K562 (cell line): ENCODE measurements at regions not wholly inside any gene's neighbourhood (a gene's known extent, or its start where the extent isn't known, plus 50 kb on each side); places are given as distances from the start of the nearest gene placed in this dataset.

Experiments used
- ATAC-seq: fragments of 200-7000 bp; cut with Tn5 transposase; 3 replicates; pipeline ENCODE4 v1.9.1; 2020; ENCODE audit warnings: moderate library complexity
- BruUV-seq: library from RNA; stranded (reverse); fragments of 400-500 nt; replicated peaks from 2 replicates; lab custom pipeline; 2021; lab: Mats Ljungman, UMichigan
- CTCF ChIA-PET: fragments of 300-600 bp; formaldehyde crosslinking; extraction: SDS; loops from one replicate; lab custom pipeline; 2021; ENCODE audit warnings: low intra/inter-chr PET ratio; lab: Yijun Ruan, JAX
- POLR2A ChIA-PET: fragments of 300-600, 350-650 bp; sonication (Branson Sonifier 250); formaldehyde crosslinking; extraction: SDS; loops from one replicate; lab custom pipeline; 2021; ENCODE audit warnings: antibody characterized with exemption, inconsistent platforms; lab: Yijun Ruan, JAX
- DNase-seq, 4 experiments: peaks; one replicate each; pipeline versions ENCODE4 v3.0.0 to v3.0.0-alpha.2; 2011 to 2018; ENCODE audit warnings: low spot score in 3 of 4, mixed read lengths in 3 of 4; ENCODE audit errors: extremely low read depth in 1 of 4
- FAIRE-seq: peaks from 2 replicates; lab custom pipeline; 2011; peaks lifted over from hg19 to GRCh38; lab: Jason Lieb, UNC
- H2AFZ ChIP-seq: 2 replicates; pipeline ENCODE4 v1.6.0; 2011; ENCODE audit warnings: low read depth, low read length, control low read depth, inconsistent platforms
- H3K27ac ChIP-seq: fragments of 200-600 bp; 3 replicates; pipeline ENCODE4 v1.8.0; 2011; ENCODE audit warnings: low read depth, mild to moderate bottlenecking, control low read depth, inconsistent platforms, low read length, moderate library complexity, mixed read lengths; ENCODE audit errors: extremely low read depth
- H3K27me3 ChIP-seq, 2 experiments: fragments of 300-600 bp in 1 of 2; 2 replicates in 1 of 2; 3 replicates in 1 of 2; pipeline versions ENCODE4 v1.6.0 to v1.8.0; 2011; ENCODE audit warnings: inconsistent platforms in 2 of 2, low read length in 2 of 2, mild to moderate bottlenecking in 1 of 2, mixed read lengths in 1 of 2, moderate library complexity in 1 of 2; ENCODE audit not compliant: control insufficient read depth in 2 of 2, insufficient read depth in 2 of 2
- H3K36me3 ChIP-seq: fragments of 300-600 bp; 3 replicates; pipeline ENCODE4 v1.8.0; 2011; ENCODE audit warnings: mild to moderate bottlenecking, low read length, inconsistent platforms; ENCODE audit not compliant: control insufficient read depth, insufficient read depth
- H3K4me1 ChIP-seq, 2 experiments: fragments of 200-600 bp in 1 of 2; replicated peaks in 1 of 2; 2 replicates in 1 of 2; 3 replicates in 1 of 2; pipeline versions ENCODE4 v1.5.1 to v1.8.0; 2011; ENCODE audit warnings: inconsistent platforms in 2 of 2, low read length in 2 of 2, mild to moderate bottlenecking in 1 of 2, mixed read lengths in 1 of 2, moderate library complexity in 1 of 2; ENCODE audit not compliant: control insufficient read depth in 2 of 2, insufficient read depth in 2 of 2
- H3K4me2 ChIP-seq: 2 replicates; pipeline ENCODE4 v1.6.1; 2011; ENCODE audit warnings: low read length, control low read depth, inconsistent platforms, mixed read lengths; ENCODE audit not compliant: insufficient read depth
- H3K4me3 ChIP-seq: fragments of 200-600 bp; sonication (generic), shearing (Covaris generic); 2 replicates; pipeline ENCODE4 v1.5.1; 2016; ENCODE audit warnings: control low read depth, inconsistent platforms
- H3K79me2 ChIP-seq: fragments of 200-600 bp; 3 replicates; pipeline ENCODE4 v1.8.0; 2011; ENCODE audit warnings: low read length, inconsistent platforms; ENCODE audit not compliant: control insufficient read depth, insufficient read depth
- H3K9ac ChIP-seq, 2 experiments: 2 replicates each; pipeline versions ENCODE4 v1.6.0 to v1.6.1; 2011; ENCODE audit warnings: low read depth in 2 of 2, low read length in 2 of 2, control low read depth in 1 of 2, inconsistent platforms in 1 of 2, mild to moderate bottlenecking in 1 of 2, mixed read lengths in 1 of 2; ENCODE audit not compliant: insufficient read depth in 1 of 2
- H3K9me1 ChIP-seq: one replicate; pipeline ENCODE4 v1.6.0; 2011; ENCODE audit warnings: inconsistent platforms, mild to moderate bottlenecking, low read length, moderate library complexity; ENCODE audit not compliant: control insufficient read depth, insufficient read depth
- H3K9me3 ChIP-seq: replicated peaks from 2 replicates; pipeline ENCODE4 v1.5.1; 2011; ENCODE audit warnings: low read depth, low read length, inconsistent platforms; ENCODE audit not compliant: control insufficient read depth, insufficient read depth
- H4K20me1 ChIP-seq: replicated peaks from 2 replicates; pipeline ENCODE4 v1.6.1; 2011; ENCODE audit warnings: low read length, inconsistent platforms, mixed read lengths; ENCODE audit not compliant: control insufficient read depth, insufficient read depth
- BHLHE40 ChIP-seq: IDR thresholded peaks from 2 replicates; pipeline ENCODE4 v1.6.1; 2011; ENCODE audit warnings: low read length, improper control_type of control experiment
- ZFP36 ChIP-seq: fragments of 150-350 bp; IDR thresholded peaks from 2 replicates; pipeline ENCODE4 v1.6.1; 2018; ENCODE audit warnings: low read length, low read depth; ENCODE audit not compliant: partially characterized antibody
- WGBS: fragments of 100-300 bp; shearing (Covaris generic); methylation state at CpG from one replicate; pipeline ENCODE4 v1.1.6; 2016; ENCODE audit warnings: low coverage, mixed read lengths; ENCODE audit not compliant: insufficient coverage; ENCODE audit errors: missing lambda C conversion rate; 5-methylcytosine and 5-hydroxymethylcytosine counted together
- in situ Hi-C: fragments of 300-500 bp; cut with MboI; formaldehyde crosslinking; loops from 4 replicates; pipeline ENCODE4 v1.15.0; 2018; ENCODE audit warnings: inconsistent platforms, mixed read lengths
- intact Hi-C: fragments of 100-400 bp; cut with micrococcal nuclease; formaldehyde crosslinking; loops from 2 replicates; pipeline ENCODE4 v1.14.2; 2022
- TF ChIP-seq, protein P1 (sequence below): fragments of 450-650 bp; IDR thresholded peaks from 2 replicates; pipeline ENCODE4 v1.6.1; 2017; ENCODE audit warnings: antibody characterized with exemption
- TF ChIP-seq, protein P2 (sequence below): sonication (generic); formaldehyde crosslinking; IDR thresholded peaks from 2 replicates; pipeline ENCODE4 v1.8.0; 2023; ENCODE audit warnings: mild to moderate bottlenecking, missing genetic modification reagents
- TF ChIP-seq, protein P3 (sequence below): fragments of 200-600 bp; sonication (generic); IDR thresholded peaks from one replicate; pipeline ENCODE4 v1.6.1; 2012; ENCODE audit warnings: mild to moderate bottlenecking, low read depth, low read length, inconsistent platforms

DNA sequence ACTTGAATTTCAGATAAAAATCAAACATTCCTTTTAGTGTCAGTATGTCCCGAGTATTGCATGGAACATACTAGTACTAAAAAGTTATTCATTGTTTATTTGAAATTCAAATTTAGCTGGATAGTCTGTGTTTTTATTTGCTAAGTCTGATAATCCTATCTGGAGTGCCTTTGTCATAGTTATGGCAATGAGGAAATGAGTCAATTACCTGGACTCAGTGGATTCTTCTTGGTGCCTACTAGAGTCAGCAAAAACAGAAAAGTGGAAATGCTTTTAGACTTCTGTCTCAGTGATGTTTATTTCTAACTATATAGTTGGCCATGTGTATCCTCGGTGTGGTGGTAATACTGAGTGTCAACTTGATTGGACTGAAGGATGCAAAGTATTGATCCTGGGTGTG is 121.3 kb upstream of the EEF1E1 start:
- FAIRE-seq = no peak
- in situ Hi-C loops (loop anchor here (5.0 kb wide), 1 partner anchor 91 kb away; no protein-coding TSS in a partner anchor), intact Hi-C loops (no loop called here)
- Histone ChIP-seq H3K27me3 (peaks cover 3 to 6% of the 10 kb centered on the region in 2 experiments; a peak in 3 of 5 replicates), H3K4me1 (no peaks in the 10 kb centered on the region), H3K9ac (no peak overlapping the region), H3K79me2 (no peaks in the 10 kb centered on the region), H3K27ac (no peak overlapping the region), H4K20me1 (no peaks in the 10 kb centered on the region), H2AFZ (no peak overlapping the region), H3K9me3 (no peaks in the 10 kb centered on the region), H3K4me2 (no peak overlapping the region), H3K4me3 (no peak overlapping the region), H3K36me3 (no peaks in the 10 kb centered on the region), H3K9me1 (no peaks in the 10 kb centered on the region)
- ChIA-PET CTCF (no interaction called here), POLR2A (interaction anchor here (0.7 kb wide), 1 partner anchor 13 kb away, joined by 3 read pairs; no protein-coding TSS in a partner anchor)
- no peak for DNase-seq
- BruUV-seq = no TSS peak
- WGBS = 6% methylated on average over 2 of the region's 2 CpGs
- no peak for ATAC-seq
- TF ChIP-seq, protein P1, sequence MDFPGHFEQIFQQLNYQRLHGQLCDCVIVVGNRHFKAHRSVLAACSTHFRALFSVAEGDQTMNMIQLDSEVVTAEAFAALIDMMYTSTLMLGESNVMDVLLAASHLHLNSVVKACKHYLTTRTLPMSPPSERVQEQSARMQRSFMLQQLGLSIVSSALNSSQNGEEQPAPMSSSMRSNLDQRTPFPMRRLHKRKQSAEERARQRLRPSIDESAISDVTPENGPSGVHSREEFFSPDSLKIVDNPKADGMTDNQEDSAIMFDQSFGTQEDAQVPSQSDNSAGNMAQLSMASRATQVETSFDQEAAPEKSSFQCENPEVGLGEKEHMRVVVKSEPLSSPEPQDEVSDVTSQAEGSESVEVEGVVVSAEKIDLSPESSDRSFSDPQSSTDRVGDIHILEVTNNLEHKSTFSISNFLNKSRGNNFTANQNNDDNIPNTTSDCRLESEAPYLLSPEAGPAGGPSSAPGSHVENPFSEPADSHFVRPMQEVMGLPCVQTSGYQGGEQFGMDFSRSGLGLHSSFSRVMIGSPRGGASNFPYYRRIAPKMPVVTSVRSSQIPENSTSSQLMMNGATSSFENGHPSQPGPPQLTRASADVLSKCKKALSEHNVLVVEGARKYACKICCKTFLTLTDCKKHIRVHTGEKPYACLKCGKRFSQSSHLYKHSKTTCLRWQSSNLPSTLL = no peak
- no peak for TF ChIP-seq BHLHE40
- TF ChIP-seq, protein P2, sequence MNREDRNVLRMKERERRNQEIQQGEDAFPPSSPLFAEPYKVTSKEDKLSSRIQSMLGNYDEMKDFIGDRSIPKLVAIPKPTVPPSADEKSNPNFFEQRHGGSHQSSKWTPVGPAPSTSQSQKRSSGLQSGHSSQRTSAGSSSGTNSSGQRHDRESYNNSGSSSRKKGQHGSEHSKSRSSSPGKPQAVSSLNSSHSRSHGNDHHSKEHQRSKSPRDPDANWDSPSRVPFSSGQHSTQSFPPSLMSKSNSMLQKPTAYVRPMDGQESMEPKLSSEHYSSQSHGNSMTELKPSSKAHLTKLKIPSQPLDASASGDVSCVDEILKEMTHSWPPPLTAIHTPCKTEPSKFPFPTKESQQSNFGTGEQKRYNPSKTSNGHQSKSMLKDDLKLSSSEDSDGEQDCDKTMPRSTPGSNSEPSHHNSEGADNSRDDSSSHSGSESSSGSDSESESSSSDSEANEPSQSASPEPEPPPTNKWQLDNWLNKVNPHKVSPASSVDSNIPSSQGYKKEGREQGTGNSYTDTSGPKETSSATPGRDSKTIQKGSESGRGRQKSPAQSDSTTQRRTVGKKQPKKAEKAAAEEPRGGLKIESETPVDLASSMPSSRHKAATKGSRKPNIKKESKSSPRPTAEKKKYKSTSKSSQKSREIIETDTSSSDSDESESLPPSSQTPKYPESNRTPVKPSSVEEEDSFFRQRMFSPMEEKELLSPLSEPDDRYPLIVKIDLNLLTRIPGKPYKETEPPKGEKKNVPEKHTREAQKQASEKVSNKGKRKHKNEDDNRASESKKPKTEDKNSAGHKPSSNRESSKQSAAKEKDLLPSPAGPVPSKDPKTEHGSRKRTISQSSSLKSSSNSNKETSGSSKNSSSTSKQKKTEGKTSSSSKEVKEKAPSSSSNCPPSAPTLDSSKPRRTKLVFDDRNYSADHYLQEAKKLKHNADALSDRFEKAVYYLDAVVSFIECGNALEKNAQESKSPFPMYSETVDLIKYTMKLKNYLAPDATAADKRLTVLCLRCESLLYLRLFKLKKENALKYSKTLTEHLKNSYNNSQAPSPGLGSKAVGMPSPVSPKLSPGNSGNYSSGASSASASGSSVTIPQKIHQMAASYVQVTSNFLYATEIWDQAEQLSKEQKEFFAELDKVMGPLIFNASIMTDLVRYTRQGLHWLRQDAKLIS (CRISPR knock-in tag) = no peak
- TF ChIP-seq, protein P3, sequence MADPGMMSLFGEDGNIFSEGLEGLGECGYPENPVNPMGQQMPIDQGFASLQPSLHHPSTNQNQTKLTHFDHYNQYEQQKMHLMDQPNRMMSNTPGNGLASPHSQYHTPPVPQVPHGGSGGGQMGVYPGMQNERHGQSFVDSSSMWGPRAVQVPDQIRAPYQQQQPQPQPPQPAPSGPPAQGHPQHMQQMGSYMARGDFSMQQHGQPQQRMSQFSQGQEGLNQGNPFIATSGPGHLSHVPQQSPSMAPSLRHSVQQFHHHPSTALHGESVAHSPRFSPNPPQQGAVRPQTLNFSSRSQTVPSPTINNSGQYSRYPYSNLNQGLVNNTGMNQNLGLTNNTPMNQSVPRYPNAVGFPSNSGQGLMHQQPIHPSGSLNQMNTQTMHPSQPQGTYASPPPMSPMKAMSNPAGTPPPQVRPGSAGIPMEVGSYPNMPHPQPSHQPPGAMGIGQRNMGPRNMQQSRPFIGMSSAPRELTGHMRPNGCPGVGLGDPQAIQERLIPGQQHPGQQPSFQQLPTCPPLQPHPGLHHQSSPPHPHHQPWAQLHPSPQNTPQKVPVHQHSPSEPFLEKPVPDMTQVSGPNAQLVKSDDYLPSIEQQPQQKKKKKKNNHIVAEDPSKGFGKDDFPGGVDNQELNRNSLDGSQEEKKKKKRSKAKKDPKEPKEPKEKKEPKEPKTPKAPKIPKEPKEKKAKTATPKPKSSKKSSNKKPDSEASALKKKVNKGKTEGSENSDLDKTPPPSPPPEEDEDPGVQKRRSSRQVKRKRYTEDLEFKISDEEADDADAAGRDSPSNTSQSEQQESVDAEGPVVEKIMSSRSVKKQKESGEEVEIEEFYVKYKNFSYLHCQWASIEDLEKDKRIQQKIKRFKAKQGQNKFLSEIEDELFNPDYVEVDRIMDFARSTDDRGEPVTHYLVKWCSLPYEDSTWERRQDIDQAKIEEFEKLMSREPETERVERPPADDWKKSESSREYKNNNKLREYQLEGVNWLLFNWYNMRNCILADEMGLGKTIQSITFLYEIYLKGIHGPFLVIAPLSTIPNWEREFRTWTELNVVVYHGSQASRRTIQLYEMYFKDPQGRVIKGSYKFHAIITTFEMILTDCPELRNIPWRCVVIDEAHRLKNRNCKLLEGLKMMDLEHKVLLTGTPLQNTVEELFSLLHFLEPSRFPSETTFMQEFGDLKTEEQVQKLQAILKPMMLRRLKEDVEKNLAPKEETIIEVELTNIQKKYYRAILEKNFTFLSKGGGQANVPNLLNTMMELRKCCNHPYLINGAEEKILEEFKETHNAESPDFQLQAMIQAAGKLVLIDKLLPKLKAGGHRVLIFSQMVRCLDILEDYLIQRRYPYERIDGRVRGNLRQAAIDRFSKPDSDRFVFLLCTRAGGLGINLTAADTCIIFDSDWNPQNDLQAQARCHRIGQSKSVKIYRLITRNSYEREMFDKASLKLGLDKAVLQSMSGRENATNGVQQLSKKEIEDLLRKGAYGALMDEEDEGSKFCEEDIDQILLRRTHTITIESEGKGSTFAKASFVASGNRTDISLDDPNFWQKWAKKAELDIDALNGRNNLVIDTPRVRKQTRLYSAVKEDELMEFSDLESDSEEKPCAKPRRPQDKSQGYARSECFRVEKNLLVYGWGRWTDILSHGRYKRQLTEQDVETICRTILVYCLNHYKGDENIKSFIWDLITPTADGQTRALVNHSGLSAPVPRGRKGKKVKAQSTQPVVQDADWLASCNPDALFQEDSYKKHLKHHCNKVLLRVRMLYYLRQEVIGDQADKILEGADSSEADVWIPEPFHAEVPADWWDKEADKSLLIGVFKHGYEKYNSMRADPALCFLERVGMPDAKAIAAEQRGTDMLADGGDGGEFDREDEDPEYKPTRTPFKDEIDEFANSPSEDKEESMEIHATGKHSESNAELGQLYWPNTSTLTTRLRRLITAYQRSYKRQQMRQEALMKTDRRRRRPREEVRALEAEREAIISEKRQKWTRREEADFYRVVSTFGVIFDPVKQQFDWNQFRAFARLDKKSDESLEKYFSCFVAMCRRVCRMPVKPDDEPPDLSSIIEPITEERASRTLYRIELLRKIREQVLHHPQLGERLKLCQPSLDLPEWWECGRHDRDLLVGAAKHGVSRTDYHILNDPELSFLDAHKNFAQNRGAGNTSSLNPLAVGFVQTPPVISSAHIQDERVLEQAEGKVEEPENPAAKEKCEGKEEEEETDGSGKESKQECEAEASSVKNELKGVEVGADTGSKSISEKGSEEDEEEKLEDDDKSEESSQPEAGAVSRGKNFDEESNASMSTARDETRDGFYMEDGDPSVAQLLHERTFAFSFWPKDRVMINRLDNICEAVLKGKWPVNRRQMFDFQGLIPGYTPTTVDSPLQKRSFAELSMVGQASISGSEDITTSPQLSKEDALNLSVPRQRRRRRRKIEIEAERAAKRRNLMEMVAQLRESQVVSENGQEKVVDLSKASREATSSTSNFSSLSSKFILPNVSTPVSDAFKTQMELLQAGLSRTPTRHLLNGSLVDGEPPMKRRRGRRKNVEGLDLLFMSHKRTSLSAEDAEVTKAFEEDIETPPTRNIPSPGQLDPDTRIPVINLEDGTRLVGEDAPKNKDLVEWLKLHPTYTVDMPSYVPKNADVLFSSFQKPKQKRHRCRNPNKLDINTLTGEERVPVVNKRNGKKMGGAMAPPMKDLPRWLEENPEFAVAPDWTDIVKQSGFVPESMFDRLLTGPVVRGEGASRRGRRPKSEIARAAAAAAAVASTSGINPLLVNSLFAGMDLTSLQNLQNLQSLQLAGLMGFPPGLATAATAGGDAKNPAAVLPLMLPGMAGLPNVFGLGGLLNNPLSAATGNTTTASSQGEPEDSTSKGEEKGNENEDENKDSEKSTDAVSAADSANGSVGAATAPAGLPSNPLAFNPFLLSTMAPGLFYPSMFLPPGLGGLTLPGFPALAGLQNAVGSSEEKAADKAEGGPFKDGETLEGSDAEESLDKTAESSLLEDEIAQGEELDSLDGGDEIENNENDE = no peak
- TF ChIP-seq ZFP36 = no peak
